Renal cortical epithelial cell (primary cell): ENCODE measurements at regions not wholly inside any gene's neighbourhood (a gene's known extent, or its start where the extent isn't known, plus 50 kb on each side); places are given as distances from the start of the nearest gene placed in this dataset.

Experiments
- DNase-seq: peaks from one replicate; pipeline ENCODE4 v3.0.0-alpha.2; 2011; ENCODE audit warnings: low read depth

DNA sequence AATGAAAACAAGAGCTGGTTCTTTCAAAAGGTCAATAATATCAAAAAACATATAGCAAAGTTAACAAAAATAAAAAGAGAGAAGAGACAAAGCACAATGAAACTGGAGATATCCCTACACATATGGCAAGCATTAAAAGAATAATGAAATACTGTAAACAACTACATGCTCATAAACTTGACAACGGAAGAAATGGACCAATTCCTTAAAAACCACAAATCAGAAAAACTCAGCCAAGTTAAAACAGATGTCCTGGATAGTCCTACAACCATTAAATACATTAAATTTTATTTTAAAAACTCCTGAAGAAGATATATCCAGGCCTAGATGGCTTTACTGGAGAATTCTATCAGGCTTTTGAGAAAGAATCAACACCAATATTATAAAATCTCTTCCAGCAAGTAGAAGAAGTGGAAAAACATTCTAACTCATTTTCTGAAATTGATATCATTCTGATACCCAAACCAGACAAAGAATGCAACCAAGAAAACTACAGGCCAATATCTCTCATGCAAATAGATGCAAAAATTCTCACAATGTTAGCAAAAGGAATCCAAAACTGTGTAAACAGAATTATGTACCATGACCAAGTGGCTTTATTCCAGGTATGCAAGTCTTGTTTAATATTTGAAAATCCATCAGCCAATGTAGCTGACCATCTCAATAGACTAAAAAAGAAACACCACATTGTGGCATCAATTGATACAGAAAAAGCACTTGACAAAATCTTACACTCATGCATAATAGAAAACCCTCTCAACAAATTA, 56.1 kb upstream of the LRRC7 start:
- no peak for DNase-seq

DNA sequence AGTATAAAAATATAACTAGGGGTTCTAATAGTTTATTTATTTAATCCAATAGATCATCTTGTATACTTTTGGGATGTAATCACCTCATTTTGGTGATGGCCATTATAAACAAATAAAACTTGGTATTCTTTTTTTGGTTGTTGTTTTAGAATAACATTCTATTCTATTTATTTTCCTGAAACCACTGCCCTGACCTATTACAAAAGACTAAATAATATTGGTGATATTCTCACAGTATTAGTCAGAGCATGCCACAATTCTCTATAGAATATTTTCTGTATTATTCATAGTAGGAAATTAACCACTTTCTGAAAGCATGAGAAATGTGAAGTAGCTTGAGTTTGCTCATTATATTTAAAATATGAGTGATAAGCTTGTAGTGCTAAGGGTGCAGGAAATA, 54.1 kb upstream of the LRRC7 start:
- DNase-seq, result no peak
